GM10266 (cell line): ENCODE measurements at regions not wholly inside any gene's neighbourhood (a gene's known extent, or its start where the extent isn't known, plus 50 kb on each side); places are given as distances from the start of the nearest gene placed in this dataset.

Source experiments
- DNase-seq: peaks from one replicate; pipeline ENCODE4 v3.0.0; 2012; ENCODE audit errors: extremely low spot score
- CTCF ChIP-seq: IDR thresholded peaks from 2 replicates; pipeline ENCODE4 v1.5.1; 2012; ENCODE audit warnings: mild to moderate bottlenecking, low read depth; ENCODE audit not compliant: control insufficient read depth, insufficient read depth; ENCODE audit errors: missing control alignments

GRCh38 chr7:70846208-70846607, 285.7 kb upstream of the GALNT17 start:
- no peak for DNase-seq
- no peak for TF ChIP-seq CTCF

GRCh38 chr7:70849580-70850235, 282.2 kb upstream of the GALNT17 start:
- no peak for TF ChIP-seq CTCF
- no peak for DNase-seq

- no peak for DNase-seq
- no peak for TF ChIP-seq CTCF
Measured at GRCh38 chr7:70855373-70855772, 276.6 kb upstream of the GALNT17 start.

- peak; percentile 67 for TF ChIP-seq CTCF
- DNase-seq = peak; percentile 58
Measured at GRCh38 chr7:70856901-70857630, 274.9 kb upstream of the GALNT17 start.

- no peak for DNase-seq
- TF ChIP-seq CTCF = no peak
Measured at GRCh38 chr7:70857793-70858545, 274.0 kb upstream of the GALNT17 start.

- DNase-seq = no peak
- no peak for TF ChIP-seq CTCF
Measured at GRCh38 chr7:70867513-70867912, 264.4 kb upstream of the GALNT17 start.
